Calu3 (cell line): ENCODE measurements at regions not wholly inside any gene's neighbourhood (a gene's known extent, or its start where the extent isn't known, plus 50 kb on each side); places are given as distances from the start of the nearest gene placed in this dataset.

ENCODE experiments used
- BruUV-seq: library from RNA; stranded (reverse); fragments of 400-500 nt; replicated peaks from 2 replicates; lab custom pipeline; 2021; lab: Mats Ljungman, UMichigan
- CTCF ChIA-PET: fragments of 300-600 bp; sonication (Branson Sonifier 250); formaldehyde crosslinking; loops from one replicate; lab custom pipeline; 2022; ENCODE audit warnings: antibody characterized with exemption; lab: Charles Lee
- DNase-seq: peaks from one replicate; pipeline ENCODE4 v3.0.0; 2022
- H3K27ac Mint-ChIP-seq: one replicate; pipeline ENCODE4 v1.8.0; 2022; ENCODE audit warnings: mixed read lengths; ENCODE audit not compliant: unreplicated experiment
- H3K27me3 Mint-ChIP-seq: one replicate; pipeline ENCODE4 v1.8.0; 2022; ENCODE audit warnings: mixed read lengths; ENCODE audit not compliant: unreplicated experiment
- H3K36me3 Mint-ChIP-seq: one replicate; pipeline ENCODE4 v1.8.0; 2022; ENCODE audit warnings: mild to moderate bottlenecking, moderate library complexity, mixed read lengths; ENCODE audit not compliant: insufficient read depth, unreplicated experiment
- H3K4me1 Mint-ChIP-seq: one replicate; pipeline ENCODE4 v1.8.0; 2022; ENCODE audit warnings: mild to moderate bottlenecking, low read depth, mixed read lengths; ENCODE audit not compliant: unreplicated experiment
- H3K4me3 Mint-ChIP-seq: one replicate; pipeline ENCODE4 v1.8.0; 2022; ENCODE audit warnings: mild to moderate bottlenecking, low read depth, moderate library complexity, mixed read lengths; ENCODE audit not compliant: unreplicated experiment
- H3K9me3 Mint-ChIP-seq: one replicate; pipeline ENCODE4 v1.8.0; 2022; ENCODE audit warnings: low read depth, mixed read lengths; ENCODE audit not compliant: unreplicated experiment
- CTCF ChIP-seq: fragments of 200-600 bp; IDR thresholded peaks from one replicate; pipeline ENCODE4 v1.8.0; 2022; ENCODE audit warnings: antibody characterized with exemption; ENCODE audit not compliant: unreplicated experiment
- intact Hi-C: fragments of 100-400 bp; cut with micrococcal nuclease; formaldehyde crosslinking; loops from one replicate; pipeline ENCODE4 v1.10.0; 2022; ENCODE audit not compliant: unreplicated experiment

- no TSS peak for BruUV-seq
- Mint-ChIP-seq H3K36me3 (no peaks in the 10 kb centered on the region), H3K27me3 (no peaks in the 10 kb centered on the region), H3K27ac (no peak overlapping the region), H3K4me3 (no peak overlapping the region), H3K9me3 (peaks cover 2% of the 10 kb centered on the region), H3K4me1 (no peaks in the 10 kb centered on the region)
- no peak for TF ChIP-seq CTCF
- DNase-seq = no peak
- CTCF ChIA-PET = no interaction called here
- intact Hi-C loops = no loop called here
Observed at GRCh38 chr19:8902520-8902919, 70.3 kb downstream of the MBD3L1 start.

- DNase-seq = no peak
- Mint-ChIP-seq H3K27ac (no peak overlapping the region), H3K4me3 (no peak overlapping the region), H3K27me3 (no peaks in the 10 kb centered on the region), H3K36me3 (no peaks in the 10 kb centered on the region), H3K9me3 (peaks cover 8% of the 10 kb centered on the region), H3K4me1 (no peaks in the 10 kb centered on the region)
- TF ChIP-seq CTCF = no peak
- BruUV-seq = no TSS peak
- intact Hi-C loops = no loop called here
- CTCF ChIA-PET = no interaction called here
Observed at GRCh38 chr19:8904597-8904996, 72.4 kb downstream of the MBD3L1 start.

- Mint-ChIP-seq H3K27ac (no peak overlapping the region), H3K4me1 (no peaks in the 10 kb centered on the region), H3K4me3 (no peak overlapping the region), H3K9me3 (peaks cover 8% of the 10 kb centered on the region), H3K36me3 (no peaks in the 10 kb centered on the region), H3K27me3 (no peaks in the 10 kb centered on the region)
- BruUV-seq = no TSS peak
- no peak for TF ChIP-seq CTCF
- DNase-seq = no peak
- intact Hi-C loops = no loop called here
- CTCF ChIA-PET = no interaction called here
Observed at GRCh38 chr19:8905342-8905741, 73.2 kb downstream of the MBD3L1 start.

GRCh38 chr19:8908066-8908465, 75.9 kb downstream of the MBD3L1 start:
- no peaks in the 10 kb centered on the region for H3K4me1 Mint-ChIP-seq
- intact Hi-C loops = no loop called here
- H3K36me3 Mint-ChIP-seq = no peaks in the 10 kb centered on the region
- BruUV-seq = no TSS peak
- DNase-seq = no peak
- H3K27me3 Mint-ChIP-seq = no peaks in the 10 kb centered on the region
- H3K4me3 Mint-ChIP-seq = no peak overlapping the region
- CTCF ChIA-PET = no interaction called here
- no peak overlapping the region for H3K27ac Mint-ChIP-seq
- no peak for TF ChIP-seq CTCF
- peaks cover 8% of the 10 kb centered on the region for H3K9me3 Mint-ChIP-seq
